GM13977 (cell line): ENCODE measurements at regions not wholly inside any gene's neighbourhood (a gene's known extent, or its start where the extent isn't known, plus 50 kb on each side); places are given as distances from the start of the nearest gene placed in this dataset.

ENCODE experiments used
- DNase-seq: peaks from one replicate; pipeline ENCODE4 v3.0.0; 2012; ENCODE audit warnings: low spot score
- in situ Hi-C: fragments of 300-500 bp; cut with MboI; formaldehyde crosslinking; loops from one replicate; pipeline ENCODE4 v1.12.0; 2022; ENCODE audit warnings: low sequenced_read_pairs, low pct_unique_long_range_greater_than_20kb, mixed read lengths, inconsistent platforms; ENCODE audit not compliant: unreplicated experiment
- TF ChIP-seq, protein P1 (sequence below): IDR thresholded peaks from 2 replicates; pipeline ENCODE4 v1.5.1; 2012; ENCODE audit warnings: mild to moderate bottlenecking, control low read depth; ENCODE audit not compliant: insufficient read depth; ENCODE audit errors: extremely low read depth, missing control alignments

DNA sequence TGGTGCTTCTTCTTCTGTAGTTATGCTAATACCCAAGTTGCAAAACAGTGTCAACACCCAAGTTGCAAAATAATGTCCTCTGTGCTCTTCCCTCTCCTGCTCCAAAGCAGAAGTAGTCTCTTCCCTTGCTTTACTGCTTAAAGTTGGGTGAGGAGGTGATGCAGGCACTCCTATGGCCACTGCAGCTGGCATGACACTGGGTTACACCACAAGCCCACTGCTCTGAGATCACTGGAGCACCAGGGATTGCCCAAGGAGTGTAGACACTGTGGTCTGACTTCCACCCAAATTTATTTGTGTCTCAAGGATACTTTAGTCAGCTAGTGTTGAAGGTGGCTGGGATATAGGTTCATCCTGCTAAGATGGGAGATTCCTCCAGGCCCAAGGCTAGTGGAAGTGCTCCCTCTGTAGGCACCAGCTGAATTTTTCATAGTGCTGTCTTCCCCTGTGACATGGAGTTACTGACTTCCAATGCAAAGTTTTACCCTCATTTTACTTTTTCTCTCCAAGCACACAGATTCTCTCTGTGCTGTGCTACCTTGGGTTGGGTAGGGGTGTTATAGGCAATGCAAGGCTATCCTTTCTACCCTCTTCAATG lies 196.2 kb upstream of the TENT5D start:
- no peak for DNase-seq
- in situ Hi-C loops, result no loop called here
- TF ChIP-seq, protein P1, sequence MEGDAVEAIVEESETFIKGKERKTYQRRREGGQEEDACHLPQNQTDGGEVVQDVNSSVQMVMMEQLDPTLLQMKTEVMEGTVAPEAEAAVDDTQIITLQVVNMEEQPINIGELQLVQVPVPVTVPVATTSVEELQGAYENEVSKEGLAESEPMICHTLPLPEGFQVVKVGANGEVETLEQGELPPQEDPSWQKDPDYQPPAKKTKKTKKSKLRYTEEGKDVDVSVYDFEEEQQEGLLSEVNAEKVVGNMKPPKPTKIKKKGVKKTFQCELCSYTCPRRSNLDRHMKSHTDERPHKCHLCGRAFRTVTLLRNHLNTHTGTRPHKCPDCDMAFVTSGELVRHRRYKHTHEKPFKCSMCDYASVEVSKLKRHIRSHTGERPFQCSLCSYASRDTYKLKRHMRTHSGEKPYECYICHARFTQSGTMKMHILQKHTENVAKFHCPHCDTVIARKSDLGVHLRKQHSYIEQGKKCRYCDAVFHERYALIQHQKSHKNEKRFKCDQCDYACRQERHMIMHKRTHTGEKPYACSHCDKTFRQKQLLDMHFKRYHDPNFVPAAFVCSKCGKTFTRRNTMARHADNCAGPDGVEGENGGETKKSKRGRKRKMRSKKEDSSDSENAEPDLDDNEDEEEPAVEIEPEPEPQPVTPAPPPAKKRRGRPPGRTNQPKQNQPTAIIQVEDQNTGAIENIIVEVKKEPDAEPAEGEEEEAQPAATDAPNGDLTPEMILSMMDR, result no peak

DNA sequence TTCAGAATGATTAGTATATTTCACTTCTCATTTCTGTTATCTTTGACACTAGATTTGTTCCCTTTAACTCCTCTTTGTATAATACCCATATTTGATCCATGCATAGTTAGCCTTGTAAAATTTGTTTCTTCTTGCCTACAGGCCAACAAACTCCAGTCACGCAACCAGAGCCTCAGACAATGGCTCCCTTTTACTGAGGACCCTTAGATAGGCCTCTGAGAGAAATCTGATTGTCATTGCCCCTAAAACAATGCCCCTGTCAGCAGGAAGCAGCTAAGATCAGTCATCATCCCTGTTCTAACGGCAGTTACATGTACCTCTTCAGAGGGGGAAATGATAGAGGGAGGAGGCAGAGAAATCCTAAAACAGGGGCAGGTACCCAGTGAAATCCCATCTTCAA lies 190.6 kb upstream of the TENT5D start:
- TF ChIP-seq, protein P1, result no peak
- in situ Hi-C loops, result no loop called here

DNA sequence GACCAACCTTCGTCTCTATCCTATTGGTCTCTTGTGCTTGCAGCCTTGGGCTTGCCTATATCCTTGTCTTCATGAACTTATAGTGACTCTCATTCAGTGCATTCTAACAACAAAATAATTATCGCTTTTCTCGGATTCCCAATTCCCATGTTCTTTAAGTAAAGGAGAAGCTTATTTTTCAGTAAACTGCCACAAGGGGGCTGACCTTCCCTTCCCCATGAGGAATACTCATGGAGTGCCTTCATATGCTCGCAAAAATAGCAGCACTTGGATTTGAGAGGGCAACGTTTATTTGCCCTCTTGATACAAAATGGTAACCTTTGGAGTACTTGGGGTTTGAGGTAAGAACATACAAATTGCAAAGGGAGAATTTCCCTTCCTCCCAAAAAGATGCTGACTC lies 183.2 kb upstream of the TENT5D start:
- TF ChIP-seq, protein P1, result no peak
- in situ Hi-C loops, result no loop called here

More for the DNA sequence above, 190.6 kb upstream of the TENT5D start:
- DNase-seq, result no peak

DNA sequence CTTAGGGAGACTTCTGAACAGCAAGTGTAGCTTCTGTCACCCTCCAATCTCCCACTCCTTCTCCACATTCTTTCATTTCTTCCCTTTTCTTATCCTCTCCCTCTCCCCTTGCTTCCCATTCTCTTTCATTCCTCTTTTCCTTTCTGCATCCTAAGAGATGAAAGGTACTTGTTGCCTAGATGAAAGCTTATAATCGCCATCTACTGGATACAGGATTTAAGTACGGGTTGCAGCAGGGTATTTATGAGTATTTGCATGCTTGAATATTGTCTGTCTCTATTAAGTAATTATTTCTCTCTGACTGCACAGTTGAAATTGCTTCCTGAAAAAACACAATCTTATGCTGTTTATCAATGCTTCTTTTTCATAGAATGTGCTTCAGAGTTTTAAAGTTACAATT lies 174.0 kb upstream of the TENT5D start:
- no peak for DNase-seq
- TF ChIP-seq, protein P1, result no peak
- in situ Hi-C loops, result no loop called here

More for the DNA sequence above, 183.2 kb upstream of the TENT5D start:
- DNase-seq, result no peak

DNA sequence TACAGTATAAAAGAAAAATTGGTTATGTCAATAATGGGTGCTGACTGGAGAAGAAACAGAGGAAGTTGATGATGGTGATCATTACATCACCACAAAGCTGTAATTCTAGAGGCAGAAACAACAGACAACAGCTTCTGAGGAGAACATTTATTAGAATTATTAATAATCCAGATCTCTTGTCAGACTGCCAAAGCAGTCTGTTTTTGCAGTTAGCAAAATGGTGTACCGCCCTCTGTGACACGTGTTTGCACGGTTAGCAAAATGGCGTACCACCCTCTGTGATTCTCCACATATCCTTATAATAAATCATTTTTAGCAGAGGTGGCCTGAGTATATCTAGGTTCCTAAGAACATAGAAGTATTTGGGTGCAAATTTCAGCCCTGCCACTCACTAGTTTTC lies 154.0 kb upstream of the TENT5D start:
- TF ChIP-seq, protein P1, result no peak
- in situ Hi-C loops, result no loop called here
- DNase-seq, result no peak

DNA sequence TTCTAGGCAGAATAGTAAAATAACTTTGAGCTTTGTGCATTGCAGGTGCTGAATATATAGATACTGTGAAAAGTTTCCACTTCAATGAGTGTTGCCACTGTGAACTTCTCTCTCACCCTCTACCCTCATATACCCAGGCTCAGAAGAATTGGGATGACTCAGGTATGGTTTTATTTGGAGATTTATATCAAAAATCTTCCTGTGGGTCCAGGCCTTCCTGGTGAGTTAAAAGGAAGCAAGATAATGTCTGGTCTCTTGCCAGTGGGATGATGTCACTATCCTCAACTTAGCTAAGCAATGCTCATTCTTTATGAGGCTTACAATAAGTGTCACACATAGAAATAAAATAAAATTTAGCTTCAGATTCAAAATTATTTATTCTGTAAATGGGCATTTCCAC lies 153.3 kb upstream of the TENT5D start:
- no peak for DNase-seq
- in situ Hi-C loops, result no loop called here
- TF ChIP-seq, protein P1, result no peak
